Stomach (tissue), 4 donors: ENCODE measurements at regions not wholly inside any gene's neighbourhood (a gene's known extent, or its start where the extent isn't known, plus 50 kb on each side); places are given as distances from the start of the nearest gene placed in this dataset.

Experiments
- EP300 ChIP-seq: sonication (generic); formaldehyde crosslinking; IDR thresholded peaks from one replicate; pipeline ENCODE4 v1.6.1; 2017; ENCODE audit warnings: antibody characterized with exemption
- POLR2A ChIP-seq, 4 donors: fragments of 450-650 bp; IDR thresholded peaks; one replicate each; pipeline ENCODE4 v1.6.1; 2016; ENCODE audit warnings: antibody characterized with exemption in 4 of 4, control low read depth in 2 of 4, mild to moderate bottlenecking in 1 of 4, moderate library complexity in 1 of 4
- POLR2AphosphoS5 ChIP-seq, 3 donors: sonication (generic); formaldehyde crosslinking; IDR thresholded peaks; one replicate each; pipeline ENCODE4 v1.6.1; 2016; ENCODE audit warnings: antibody characterized with exemption in 3 of 3
- TF ChIP-seq, protein P1 (sequence below), 7 experiments: fragments of 450-650 bp in 4 of 7; fragments of 200-600 bp in 3 of 7; sonication (generic) in 3 of 7; IDR thresholded peaks; one replicate each; pipeline ENCODE4 v1.5.1; 2016 to 2019; ENCODE audit warnings: antibody characterized with exemption in 7 of 7, control low read depth in 2 of 7, mild to moderate bottlenecking in 1 of 7

DNA sequence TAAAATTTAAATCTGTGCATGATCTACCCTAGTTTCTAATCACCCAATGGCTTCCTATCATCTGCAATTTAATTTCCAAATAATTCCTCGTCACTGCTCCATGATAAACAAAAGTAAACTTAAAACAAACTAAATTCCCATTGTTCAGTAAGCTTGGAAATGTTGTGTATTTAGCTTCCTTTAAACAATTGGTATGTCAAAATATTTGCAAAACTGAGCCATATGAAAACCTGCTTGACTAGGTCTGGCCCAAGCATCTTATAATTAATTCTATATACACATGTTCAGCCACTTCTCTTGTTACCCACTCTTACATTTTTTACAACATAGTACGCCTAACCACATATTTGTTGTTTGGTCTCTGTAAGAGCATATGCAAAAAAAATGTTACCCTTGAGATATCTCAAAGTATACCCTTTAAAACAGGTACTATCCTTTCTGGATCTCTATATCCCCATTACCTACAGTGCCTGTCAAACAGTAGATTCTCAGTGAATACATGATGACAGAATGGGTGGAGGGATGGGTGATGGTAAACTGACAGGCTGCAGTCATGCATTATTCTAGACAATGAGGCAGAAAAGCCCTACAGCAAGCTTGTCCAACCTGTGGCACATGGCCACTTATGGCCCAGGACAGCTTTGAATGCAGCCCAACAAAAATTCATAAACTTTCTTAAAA, 1277.9 kb upstream of the TENM4 start:
- TF ChIP-seq, protein P1, sequence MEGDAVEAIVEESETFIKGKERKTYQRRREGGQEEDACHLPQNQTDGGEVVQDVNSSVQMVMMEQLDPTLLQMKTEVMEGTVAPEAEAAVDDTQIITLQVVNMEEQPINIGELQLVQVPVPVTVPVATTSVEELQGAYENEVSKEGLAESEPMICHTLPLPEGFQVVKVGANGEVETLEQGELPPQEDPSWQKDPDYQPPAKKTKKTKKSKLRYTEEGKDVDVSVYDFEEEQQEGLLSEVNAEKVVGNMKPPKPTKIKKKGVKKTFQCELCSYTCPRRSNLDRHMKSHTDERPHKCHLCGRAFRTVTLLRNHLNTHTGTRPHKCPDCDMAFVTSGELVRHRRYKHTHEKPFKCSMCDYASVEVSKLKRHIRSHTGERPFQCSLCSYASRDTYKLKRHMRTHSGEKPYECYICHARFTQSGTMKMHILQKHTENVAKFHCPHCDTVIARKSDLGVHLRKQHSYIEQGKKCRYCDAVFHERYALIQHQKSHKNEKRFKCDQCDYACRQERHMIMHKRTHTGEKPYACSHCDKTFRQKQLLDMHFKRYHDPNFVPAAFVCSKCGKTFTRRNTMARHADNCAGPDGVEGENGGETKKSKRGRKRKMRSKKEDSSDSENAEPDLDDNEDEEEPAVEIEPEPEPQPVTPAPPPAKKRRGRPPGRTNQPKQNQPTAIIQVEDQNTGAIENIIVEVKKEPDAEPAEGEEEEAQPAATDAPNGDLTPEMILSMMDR (IDR thresholded peaks at IDR 0.05) = no peak
- no peak for TF ChIP-seq EP300
- no peak for TF ChIP-seq POLR2A (IDR thresholded peaks at IDR 0.05)
- TF ChIP-seq POLR2AphosphoS5 (IDR thresholded peaks at IDR 0.05) = no peak
